ENCODE measurements at regions not wholly inside any gene's neighbourhood (a gene's known extent, or its start where the extent isn't known, plus 50 kb on each side); places are given as distances from the start of the nearest gene placed in this dataset.

- DNase-seq, result peak; percentile 49
These were observed 787.1 kb upstream of the API5 start for GRCh38 chr11:42524534-42525227.

DNA sequence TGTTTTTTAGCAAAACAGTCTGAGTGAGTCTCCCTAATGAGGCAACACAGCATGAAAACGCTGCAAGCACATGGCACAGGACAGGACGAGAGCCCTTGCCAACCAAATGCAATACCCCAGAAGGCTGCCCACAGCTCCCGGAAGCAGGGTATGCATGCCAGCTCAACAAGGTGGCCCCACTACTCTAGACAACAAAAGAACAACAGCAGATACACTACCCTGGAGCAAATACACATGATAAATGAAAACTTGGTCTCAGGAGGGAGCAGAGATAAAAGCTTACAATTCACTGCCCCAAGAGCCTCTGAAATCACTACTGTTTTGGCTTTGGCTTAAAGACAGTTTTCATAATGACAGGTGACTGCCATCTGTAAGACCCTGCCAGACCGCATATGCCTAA, 785.4 kb upstream of the API5 start:
- DNase-seq, result no peak

DNA sequence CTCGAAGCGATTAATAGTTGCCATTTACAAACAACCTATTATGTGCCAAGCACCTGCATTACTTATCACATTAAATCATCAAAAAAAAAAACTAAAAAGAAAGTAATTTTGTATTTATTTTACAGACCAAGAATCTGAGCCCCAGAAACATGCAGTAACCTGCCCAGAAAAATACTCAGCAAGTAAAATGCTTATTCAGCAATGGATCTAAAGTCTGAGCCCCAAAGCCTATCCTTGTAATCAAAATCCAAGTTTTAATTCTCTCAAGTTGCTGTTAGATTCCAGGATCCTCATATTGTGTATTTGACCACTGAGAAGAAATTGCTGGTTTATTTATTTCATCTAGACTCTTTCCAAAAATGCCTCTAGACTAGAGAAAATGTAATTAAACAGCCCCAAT, 783.3 kb upstream of the API5 start:
- no peak for DNase-seq

DNA sequence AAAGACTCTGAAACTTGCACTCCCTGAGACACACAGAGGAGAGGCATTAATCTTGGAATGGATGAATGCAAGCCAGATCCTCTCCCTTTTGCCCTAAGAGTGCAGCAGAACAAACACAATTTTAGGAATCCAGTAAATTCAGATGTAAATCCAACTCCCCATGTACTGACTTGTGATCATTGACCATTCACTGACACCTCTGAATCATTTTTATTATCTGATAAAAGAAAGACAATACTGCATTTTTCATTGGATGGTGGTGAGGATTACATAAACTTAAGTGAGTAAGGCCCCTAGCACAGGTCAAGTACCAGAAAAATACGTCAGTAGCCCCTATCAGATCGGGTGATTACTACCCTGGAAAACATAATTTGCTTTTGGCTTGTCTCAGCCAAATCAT, 782.9 kb upstream of the API5 start:
- DNase-seq, result no peak

GRCh38 chr11:42536611-42537360, 775.0 kb upstream of the API5 start:
- DNase-seq, result no peak

DNA sequence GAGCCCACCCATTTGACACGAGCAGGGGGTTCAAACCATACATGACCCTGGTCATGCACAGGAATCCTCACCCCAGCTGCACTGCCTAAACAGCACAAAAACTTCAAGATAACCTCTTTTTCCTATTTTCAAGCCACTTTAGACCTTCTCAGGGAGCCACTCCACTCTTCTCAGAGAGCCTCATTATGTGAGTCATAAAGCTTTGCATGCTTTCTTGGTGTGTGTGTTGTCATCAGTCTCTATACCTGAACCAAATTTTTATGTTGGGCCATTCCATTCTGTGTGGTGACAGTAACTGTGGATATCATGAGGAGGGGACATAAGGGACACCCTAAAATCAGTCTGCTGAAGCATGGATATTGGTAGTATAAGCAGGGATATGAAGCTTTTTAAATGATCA, 769.5 kb upstream of the API5 start:
- DNase-seq, result no peak

- no peak for DNase-seq
These were observed 767.9 kb upstream of the API5 start for GRCh38 chr11:42543844-42544419.

DNA sequence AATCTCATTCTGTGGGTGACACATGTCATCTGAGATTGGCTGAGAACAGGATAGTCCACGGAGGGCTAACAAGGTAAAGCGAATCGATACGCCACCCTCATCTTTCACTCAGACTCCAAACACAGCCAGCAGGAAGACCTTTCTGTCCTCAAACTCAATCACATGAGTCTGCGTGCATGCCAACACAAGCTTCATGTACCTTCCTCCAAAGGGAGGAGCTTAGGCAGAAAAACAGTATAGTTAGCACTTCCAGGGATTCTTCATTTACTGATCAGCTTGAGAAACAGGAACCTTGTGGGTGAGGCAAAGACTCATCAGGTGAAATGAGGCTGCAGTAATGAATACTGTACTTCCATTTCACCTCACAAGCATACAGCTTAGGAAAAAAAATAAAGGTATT, 767.1 kb upstream of the API5 start:
- DNase-seq, result no peak

- no peak for DNase-seq
These were observed 765.8 kb upstream of the API5 start for GRCh38 chr11:42545954-42546353.

- no peak for DNase-seq
These were observed 759.0 kb upstream of the API5 start for GRCh38 chr11:42552786-42553185.

- DNase-seq, result no peak
These were observed 756.6 kb upstream of the API5 start for GRCh38 chr11:42555190-42555589.

- no peak for DNase-seq
These were observed 740.5 kb upstream of the API5 start for GRCh38 chr11:42571131-42571877.

DNA sequence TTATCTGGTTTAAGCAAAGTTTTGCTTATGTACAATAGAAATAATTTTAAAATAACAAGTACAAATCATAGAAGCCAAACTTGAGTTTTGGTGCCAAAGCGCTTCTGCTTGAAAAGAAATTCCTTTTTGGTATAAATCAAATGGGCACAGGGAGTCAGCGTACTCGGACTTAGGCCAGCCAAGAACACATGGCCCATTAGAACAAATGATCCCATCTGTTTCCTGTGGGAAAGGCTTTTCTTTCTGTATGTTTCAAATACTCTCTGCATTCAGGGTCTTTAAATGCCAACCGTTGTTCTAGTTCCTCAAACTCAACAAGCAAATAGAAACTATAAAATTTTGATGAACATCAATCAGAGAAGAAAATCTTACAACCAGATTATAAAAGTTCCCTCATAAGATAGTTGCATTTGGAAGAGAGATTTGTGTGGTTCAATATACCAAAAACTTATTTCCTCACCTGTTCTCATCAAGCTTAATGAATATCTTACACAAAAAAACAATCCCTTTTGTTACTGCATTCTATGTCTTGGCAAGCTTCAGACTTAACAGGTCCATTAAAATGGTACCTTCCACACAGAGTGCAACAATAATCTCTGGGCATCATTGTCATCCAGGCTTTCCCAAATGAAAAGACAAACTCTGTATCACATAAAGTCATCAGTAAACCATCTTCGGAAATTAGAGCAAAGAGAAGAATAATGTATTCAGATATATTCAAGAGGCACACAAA, 739.8 kb upstream of the API5 start:
- DNase-seq, result no peak

DNA sequence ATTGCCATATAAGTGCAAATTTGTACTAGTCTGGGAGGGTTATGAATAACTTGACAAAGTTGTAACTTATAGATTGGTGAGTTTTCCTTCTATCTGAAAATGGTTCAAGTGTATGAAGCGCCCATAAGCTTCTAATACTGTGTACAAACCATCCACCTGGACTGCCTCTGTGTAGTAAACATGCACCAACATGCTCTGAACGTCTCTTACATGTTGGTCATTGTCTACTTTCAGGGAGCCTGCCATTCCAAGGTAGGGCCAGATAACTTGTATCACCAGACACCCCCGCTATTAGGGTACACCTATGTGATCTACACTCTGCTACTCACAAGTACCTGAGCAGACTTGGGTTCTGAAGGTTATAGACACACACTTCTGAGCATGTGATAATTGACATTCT, 735.5 kb upstream of the API5 start:
- DNase-seq, result no peak

DNA sequence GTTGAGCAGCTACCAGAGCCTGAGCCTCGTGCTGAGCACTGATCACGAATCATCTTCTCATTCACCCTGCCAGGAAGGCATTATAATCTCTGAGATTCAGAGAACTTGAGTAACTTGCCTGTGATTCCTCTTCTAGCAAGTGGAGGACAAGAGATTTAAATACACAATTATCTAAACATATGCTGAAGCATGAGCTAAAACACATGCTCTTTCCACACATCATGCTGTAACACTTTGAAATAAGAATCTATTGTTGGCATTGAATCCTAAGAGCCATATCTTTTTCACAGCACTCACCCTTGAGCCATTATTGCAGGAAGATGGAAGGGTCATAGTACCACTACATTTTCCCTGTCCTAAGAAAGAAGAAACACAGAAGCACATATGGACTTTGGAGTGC, 722.5 kb upstream of the API5 start:
- no peak for DNase-seq

GRCh38 chr11:42591841-42592240, 720.0 kb upstream of the API5 start:
- DNase-seq, result no peak

DNA sequence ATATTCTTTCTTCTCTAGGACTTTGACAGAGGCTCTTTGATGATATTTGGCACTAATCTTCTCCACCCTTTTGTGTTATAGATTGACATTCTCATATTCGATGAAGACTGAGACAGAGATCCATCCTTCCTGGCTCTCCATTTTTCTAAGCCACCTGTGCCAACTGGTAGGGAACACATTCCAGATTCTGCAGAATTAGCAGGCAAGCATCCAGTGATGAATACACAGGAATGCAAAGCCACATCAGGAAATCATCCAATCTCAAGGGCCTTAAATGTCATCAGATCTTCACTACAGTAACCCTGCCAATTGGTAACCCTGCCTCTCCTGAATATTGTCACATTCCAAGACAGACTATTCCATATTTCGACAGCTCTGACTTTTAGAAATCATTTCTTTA, 718.4 kb upstream of the API5 start:
- DNase-seq, result no peak

GRCh38 chr11:42595876-42596275, 715.9 kb upstream of the API5 start:
- DNase-seq, result no peak

GRCh38 chr11:42596576-42597145, 715.1 kb upstream of the API5 start:
- DNase-seq, result no peak

DNA sequence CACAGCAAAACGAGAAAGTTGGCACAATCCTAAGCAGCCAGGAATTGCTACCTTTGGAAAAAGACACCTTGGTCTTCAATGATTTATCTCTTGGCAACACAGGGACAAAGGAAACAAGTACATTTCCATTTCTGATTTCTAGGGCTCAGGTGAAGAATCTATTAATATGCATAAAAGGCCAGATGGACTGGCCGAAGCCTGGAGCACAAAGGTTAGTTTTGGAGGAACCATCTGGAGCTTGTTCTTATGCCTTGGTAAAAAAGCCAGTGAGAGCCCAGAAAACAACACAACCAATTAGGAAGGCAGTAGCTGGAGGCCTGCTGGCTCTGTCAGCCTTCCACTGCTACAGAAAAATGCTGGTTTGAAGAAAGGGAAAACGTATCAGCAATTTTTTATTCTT, 713.5 kb upstream of the API5 start:
- no peak for DNase-seq

DNA sequence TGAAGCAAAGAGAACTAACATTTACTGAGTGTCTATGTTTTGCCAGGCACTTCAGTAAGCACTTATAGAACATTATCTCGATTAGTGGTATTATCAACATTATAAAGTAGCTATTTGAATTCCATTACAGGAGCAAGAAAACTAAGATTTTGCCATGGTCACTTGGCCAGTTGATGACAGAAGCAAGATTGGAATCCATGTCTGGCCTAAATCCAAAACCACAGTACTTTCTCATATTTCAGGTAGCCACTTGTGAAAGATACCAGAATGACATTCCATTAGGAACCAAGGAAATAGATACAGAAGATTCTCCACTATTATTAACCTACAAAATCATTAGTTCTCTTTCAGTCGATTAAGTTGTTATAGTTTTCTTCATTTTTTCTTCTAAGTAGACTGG, 691.0 kb upstream of the API5 start:
- DNase-seq, result no peak

Data from activated CD4-positive, alpha-beta T cell treated with anti-CD3 and anti-CD28 coated beads, Interleukin-2, amount 50 U/mL, for 16 hours (primary cell).